HepG2 (cell line): ENCODE measurements at regions not wholly inside any gene's neighbourhood (a gene's known extent, or its start where the extent isn't known, plus 50 kb on each side); places are given as distances from the start of the nearest gene placed in this dataset.
A peak's percentile ranks its signal among the peaks of the same experiment; 100 is the strongest.

Source experiments
- ATAC-seq: fragments of 200-7000 bp; cut with Tn5 transposase; 3 replicates; pipeline ENCODE4 v1.9.1; 2020; ENCODE audit warnings: mild to moderate bottlenecking, moderate library complexity
- BruUV-seq: library from RNA; stranded (reverse); fragments of 400-500 nt; replicated peaks from 2 replicates; lab custom pipeline; 2021; lab: Mats Ljungman, UMichigan
- CTCF ChIA-PET: fragments of 300-600 bp; formaldehyde crosslinking; extraction: SDS; loops from one replicate; lab custom pipeline; 2021; ENCODE audit warnings: low total read pairs, inconsistent platforms, low intra/inter-chr PET ratio; lab: Yijun Ruan, JAX
- POLR2A ChIA-PET: fragments of 350-600 bp; sonication (Branson Sonifier 250); formaldehyde crosslinking; loops from one replicate; lab custom pipeline; 2020; ENCODE audit warnings: antibody characterized with exemption, inconsistent platforms; lab: Yijun Ruan, JAX
- DNase-seq: peaks from one replicate; pipeline ENCODE4 v3.0.0-alpha.2; 2015; ENCODE audit warnings: low spot score
- FAIRE-seq: peaks from 3 replicates; lab custom pipeline; 2011; peaks lifted over from hg19 to GRCh38; lab: Jason Lieb, UNC
- H2AFZ ChIP-seq: one replicate; pipeline ENCODE4 v1.6.1; 2011; ENCODE audit warnings: low read length, inconsistent platforms
- H3K27ac ChIP-seq: fragments of 300-600 bp; 3 replicates; pipeline ENCODE4 v1.8.0; 2011; ENCODE audit warnings: mixed run types, mild to moderate bottlenecking, mixed read lengths, low read length, inconsistent platforms; ENCODE audit not compliant: insufficient read depth; ENCODE audit errors: extremely low read length
- H3K27me3 ChIP-seq, 2 experiments: fragments of 200-600 bp in 1 of 2; 2 replicates in 1 of 2; 3 replicates in 1 of 2; pipeline versions ENCODE4 v1.6.0 to v1.8.0; 2011; ENCODE audit warnings: low read length in 2 of 2, mild to moderate bottlenecking in 2 of 2, moderate library complexity in 2 of 2, inconsistent platforms in 1 of 2; ENCODE audit not compliant: insufficient read depth in 2 of 2, control insufficient read depth in 1 of 2
- H3K36me3 ChIP-seq, 2 experiments: fragments of 200-600 bp in 1 of 2; replicated peaks in 1 of 2; 2 replicates in 1 of 2; 3 replicates in 1 of 2; pipeline versions ENCODE4 v1.5.1 to v1.8.0; 2011; ENCODE audit warnings: low read length in 2 of 2, inconsistent platforms in 1 of 2; ENCODE audit not compliant: insufficient read depth in 2 of 2, control insufficient read depth in 1 of 2
- H3K4me1 ChIP-seq: 2 replicates; pipeline ENCODE4 v1.5.1; 2012; ENCODE audit warnings: low read length, inconsistent platforms; ENCODE audit not compliant: insufficient read depth
- H3K4me2 ChIP-seq: 2 replicates; pipeline ENCODE4 v1.6.0; 2011; ENCODE audit warnings: low read depth, low read length, inconsistent platforms
- H3K4me3 ChIP-seq, 3 experiments: fragments of 200-600 bp in 1 of 3; sonication (generic), shearing (Covaris generic) in 1 of 3; replicated peaks in 1 of 3; 2 replicates each; pipeline ENCODE4 v1.5.1; 2011 to 2016; ENCODE audit warnings: low read length in 3 of 3, inconsistent platforms in 2 of 3, low read depth in 2 of 3, mild to moderate bottlenecking in 2 of 3, control low read depth in 1 of 3, mixed read lengths in 1 of 3; ENCODE audit not compliant: insufficient read depth in 1 of 3
- H3K79me2 ChIP-seq: one replicate; pipeline ENCODE4 v1.6.1; 2011; ENCODE audit warnings: low read length, inconsistent platforms; ENCODE audit not compliant: insufficient read depth
- H3K9ac ChIP-seq: 2 replicates; pipeline ENCODE4 v1.6.0; 2011; ENCODE audit warnings: mild to moderate bottlenecking, low read depth, low read length, inconsistent platforms; ENCODE audit not compliant: insufficient read depth
- H3K9me3 ChIP-seq: 2 replicates; pipeline ENCODE4 v1.5.1; 2012; ENCODE audit warnings: mild to moderate bottlenecking, low read length
- H4K20me1 ChIP-seq: 2 replicates; pipeline ENCODE4 v1.6.0; 2011; ENCODE audit warnings: inconsistent platforms, mild to moderate bottlenecking, low read length, moderate library complexity; ENCODE audit not compliant: insufficient read depth
- STAG1 ChIP-seq: sonication (generic); formaldehyde crosslinking; IDR thresholded peaks from 2 replicates; pipeline ENCODE4 v1.4.0; 2020; ENCODE audit warnings: missing genetic modification reagents
- ZFY ChIP-seq: sonication (generic); formaldehyde crosslinking; IDR thresholded peaks from 2 replicates; pipeline ENCODE4 v1.4.0; 2020; ENCODE audit warnings: missing genetic modification reagents
- ZNF232 ChIP-seq: sonication (generic); formaldehyde crosslinking; IDR thresholded peaks from 2 replicates; pipeline ENCODE4 v1.4.0; 2020; ENCODE audit warnings: missing genetic modification reagents, borderline replicate concordance
- WGBS: methylation state at CpG from one replicate; pipeline ENCODE4 v1.1.6; 2017; ENCODE audit warnings: low lambda C conversion rate; 5-methylcytosine and 5-hydroxymethylcytosine counted together
- in situ Hi-C: cut with HindIII; loops from 2 replicates; pipeline ENCODE4 v1.10.0; 2017; ENCODE audit warnings: low pct_unique_long_range_greater_than_20kb; ENCODE audit not compliant: extremely low pct_ligation_motif_present
- intact Hi-C: fragments of 100-400 bp; cut with micrococcal nuclease; formaldehyde crosslinking; loops from one replicate; pipeline ENCODE4 v1.10.0; 2022; ENCODE audit not compliant: unreplicated experiment
- TF ChIP-seq, protein P1 (sequence below): sonication (generic); formaldehyde crosslinking; IDR thresholded peaks from 2 replicates; pipeline ENCODE4 v1.4.0; 2020; ENCODE audit warnings: mild to moderate bottlenecking, missing genetic modification reagents
- TF ChIP-seq, protein P2 (sequence below): sonication (generic); formaldehyde crosslinking; IDR thresholded peaks from 2 replicates; pipeline ENCODE4 v1.5.0; 2020; ENCODE audit warnings: mild to moderate bottlenecking, missing genetic modification reagents, moderate library complexity

DNA sequence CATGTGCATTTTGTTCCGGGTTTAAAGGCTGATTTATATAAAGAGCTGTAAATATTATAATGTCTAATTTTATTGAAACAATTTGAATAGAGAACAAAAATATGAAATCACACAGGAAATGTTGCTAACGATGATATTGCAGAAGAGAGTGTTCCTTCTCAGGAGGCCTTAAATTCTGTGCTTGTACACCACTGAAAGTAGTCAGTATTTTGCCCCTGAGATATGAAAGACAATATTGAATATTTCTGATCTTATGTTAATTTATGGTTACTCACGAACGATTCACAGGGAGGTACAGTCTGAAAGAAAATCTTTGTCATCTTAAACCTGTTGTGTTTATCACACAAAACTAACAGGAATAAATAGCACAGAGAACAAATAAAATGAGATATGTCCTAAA lies 213.2 kb upstream of the PLSCR5 start (continued):
- TF ChIP-seq, protein P1, sequence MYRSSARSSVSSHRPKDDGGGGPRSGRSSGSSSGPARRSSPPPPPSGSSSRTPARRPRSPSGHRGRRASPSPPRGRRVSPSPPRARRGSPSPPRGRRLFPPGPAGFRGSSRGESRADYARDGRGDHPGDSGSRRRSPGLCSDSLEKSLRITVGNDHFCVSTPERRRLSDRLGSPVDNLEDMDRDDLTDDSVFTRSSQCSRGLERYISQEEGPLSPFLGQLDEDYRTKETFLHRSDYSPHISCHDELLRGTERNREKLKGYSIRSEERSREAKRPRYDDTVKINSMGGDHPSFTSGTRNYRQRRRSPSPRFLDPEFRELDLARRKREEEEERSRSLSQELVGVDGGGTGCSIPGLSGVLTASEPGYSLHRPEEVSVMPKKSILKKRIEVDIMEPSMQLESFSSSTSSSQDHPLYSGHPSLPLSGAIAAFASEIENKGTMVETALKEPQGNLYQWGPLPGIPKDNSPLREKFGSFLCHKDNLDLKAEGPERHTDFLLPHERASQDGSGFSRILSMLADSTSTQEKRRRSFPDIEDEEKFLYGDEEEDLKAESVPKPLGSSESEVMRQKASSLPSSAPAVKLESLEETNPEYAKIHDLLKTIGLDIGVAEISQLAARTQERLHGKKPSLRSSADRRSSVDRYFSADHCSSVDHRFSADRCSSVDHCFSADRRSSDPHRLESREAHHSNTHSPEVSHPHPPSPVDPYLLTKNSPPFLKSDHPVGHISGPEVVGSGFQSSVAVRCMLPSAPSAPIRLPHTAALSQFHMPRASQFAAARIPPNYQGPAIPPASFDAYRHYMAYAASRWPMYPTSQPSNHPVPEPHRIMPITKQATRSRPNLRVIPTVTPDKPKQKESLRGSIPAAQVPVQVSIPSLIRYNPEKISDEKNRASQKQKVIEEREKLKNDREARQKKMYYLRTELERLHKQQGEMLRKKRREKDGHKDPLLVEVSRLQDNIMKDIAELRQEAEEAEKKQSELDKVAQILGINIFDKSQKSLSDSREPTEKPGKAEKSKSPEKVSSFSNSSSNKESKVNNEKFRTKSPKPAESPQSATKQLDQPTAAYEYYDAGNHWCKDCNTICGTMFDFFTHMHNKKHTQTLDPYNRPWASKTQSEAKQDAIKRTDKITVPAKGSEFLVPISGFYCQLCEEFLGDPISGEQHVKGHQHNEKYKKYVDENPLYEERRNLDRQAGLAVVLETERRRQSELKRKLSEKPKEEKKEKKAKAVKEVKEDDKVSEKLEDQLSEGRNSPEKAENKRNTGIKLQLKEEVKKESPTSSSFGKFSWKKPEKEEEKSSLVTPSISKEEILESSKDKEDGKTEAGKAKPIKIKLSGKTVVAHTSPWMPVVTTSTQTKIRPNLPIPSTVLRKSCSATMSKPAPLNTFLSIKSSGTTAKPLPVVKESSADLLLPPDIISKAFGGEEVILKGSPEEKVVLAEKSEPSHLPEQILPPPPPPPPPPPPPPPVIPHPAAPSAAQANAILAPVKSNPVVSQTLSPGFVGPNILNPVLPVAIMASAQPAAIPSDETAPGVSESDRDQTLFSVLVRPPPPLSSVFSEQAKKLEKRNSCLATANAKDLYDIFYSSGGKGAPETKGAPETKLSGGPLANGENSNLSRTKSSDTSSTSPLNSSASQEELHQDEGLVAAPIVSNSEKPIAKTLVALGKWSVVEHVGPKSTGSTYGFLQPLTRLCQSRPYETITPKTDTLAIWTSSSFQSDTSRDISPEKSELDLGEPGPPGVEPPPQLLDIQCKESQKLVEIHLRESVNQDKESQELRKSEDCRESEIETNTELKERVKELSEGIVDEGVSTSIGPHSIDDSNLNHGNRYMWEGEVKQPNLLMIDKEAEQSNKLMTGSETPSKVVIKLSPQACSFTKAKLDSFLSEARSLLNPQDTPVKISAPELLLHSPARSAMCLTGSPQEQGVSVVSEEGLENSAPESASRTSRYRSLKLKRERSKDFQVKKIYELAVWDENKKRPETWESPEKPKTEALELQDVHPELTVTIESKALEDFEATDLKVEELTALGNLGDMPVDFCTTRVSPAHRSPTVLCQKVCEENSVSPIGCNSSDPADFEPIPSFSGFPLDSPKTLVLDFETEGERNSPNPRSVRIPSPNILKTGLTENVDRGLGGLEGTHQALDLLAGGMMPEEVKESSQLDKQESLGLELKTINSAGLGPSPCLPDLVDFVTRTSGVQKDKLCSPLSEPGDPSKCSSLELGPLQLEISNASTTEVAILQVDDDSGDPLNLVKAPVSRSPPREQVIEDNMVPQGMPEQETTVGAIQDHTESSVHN, result no peak

DNA sequence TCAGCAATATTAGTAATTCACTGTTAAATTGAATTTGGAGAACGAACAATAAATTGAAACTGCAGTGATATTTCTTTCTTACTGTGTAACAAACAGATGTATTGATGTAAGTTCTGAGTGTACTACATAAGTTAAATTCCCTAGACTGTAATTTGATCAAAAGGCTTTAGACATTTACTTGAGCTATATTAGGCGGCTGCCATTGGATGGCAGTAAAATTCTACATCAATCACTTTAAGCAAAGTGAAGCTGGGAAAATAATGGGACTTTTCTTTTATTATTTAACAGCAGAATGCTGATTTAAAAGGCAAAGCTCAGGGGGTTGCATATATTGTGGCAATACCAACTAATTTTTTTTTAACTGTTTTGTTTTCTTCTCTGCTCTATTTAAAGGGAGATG lies 212.6 kb upstream of the PLSCR5 start:
- ChIA-PET CTCF (no interaction called here), POLR2A (no interaction called here)
- 1% methylated on average over 2 of the region's 2 CpGs for WGBS
- intact Hi-C loops, result loop anchor here (2.0 to 5.0 kb wide), 2 partner anchors 375 to 1259 kb away; no protein-coding TSS in a partner anchor
- Histone ChIP-seq H3K36me3 (no peaks in the 10 kb centered on the region), H3K4me1 (no peaks in the 10 kb centered on the region), H3K27ac (no peak overlapping the region), H3K79me2 (no peaks in the 10 kb centered on the region)
- in situ Hi-C loops, result no loop called here
- BruUV-seq, result no TSS peak
- DNase-seq, result no peak
- TF ChIP-seq ZFY (no peak), STAG1 (CRISPR knock-in tag) (peak; percentile 53), ZNF232 (CRISPR knock-in tag) (no peak)
- TF ChIP-seq, protein P2, sequence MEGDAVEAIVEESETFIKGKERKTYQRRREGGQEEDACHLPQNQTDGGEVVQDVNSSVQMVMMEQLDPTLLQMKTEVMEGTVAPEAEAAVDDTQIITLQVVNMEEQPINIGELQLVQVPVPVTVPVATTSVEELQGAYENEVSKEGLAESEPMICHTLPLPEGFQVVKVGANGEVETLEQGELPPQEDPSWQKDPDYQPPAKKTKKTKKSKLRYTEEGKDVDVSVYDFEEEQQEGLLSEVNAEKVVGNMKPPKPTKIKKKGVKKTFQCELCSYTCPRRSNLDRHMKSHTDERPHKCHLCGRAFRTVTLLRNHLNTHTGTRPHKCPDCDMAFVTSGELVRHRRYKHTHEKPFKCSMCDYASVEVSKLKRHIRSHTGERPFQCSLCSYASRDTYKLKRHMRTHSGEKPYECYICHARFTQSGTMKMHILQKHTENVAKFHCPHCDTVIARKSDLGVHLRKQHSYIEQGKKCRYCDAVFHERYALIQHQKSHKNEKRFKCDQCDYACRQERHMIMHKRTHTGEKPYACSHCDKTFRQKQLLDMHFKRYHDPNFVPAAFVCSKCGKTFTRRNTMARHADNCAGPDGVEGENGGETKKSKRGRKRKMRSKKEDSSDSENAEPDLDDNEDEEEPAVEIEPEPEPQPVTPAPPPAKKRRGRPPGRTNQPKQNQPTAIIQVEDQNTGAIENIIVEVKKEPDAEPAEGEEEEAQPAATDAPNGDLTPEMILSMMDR (CRISPR knock-in tag), result peak; percentile 18; the same call in 1 of the 2 replicates
- TF ChIP-seq, all 625 proteins: peak for 2
- Histone ChIP-seq H4K20me1 (no peaks in the 10 kb centered on the region), H2AFZ (no peak overlapping the region), H3K9me3 (no peaks in the 10 kb centered on the region), H3K4me3 (no peak overlapping the region), H3K9ac (no peak overlapping the region), H3K4me2 (no peak overlapping the region), H3K27me3 (no peaks in the 10 kb centered on the region)
- no peak for FAIRE-seq
- ATAC-seq, result no peak
